GM18867 (cell line): ENCODE measurements at regions not wholly inside any gene's neighbourhood (a gene's known extent, or its start where the extent isn't known, plus 50 kb on each side); places are given as distances from the start of the nearest gene placed in this dataset.
"Not testable (repeated sequence)": the region's sequence is repeated elsewhere in the genome, so short reads cannot be mapped to it uniquely, and the experiment has no call there.

Experiments
- ATAC-seq: cut with Tn5 transposase; IDR thresholded peaks from one replicate; pipeline ENCODE4 v1.9.1; 2021; ENCODE audit warnings: mild to moderate bottlenecking, moderate library complexity; ENCODE audit not compliant: unreplicated experiment

DNA sequence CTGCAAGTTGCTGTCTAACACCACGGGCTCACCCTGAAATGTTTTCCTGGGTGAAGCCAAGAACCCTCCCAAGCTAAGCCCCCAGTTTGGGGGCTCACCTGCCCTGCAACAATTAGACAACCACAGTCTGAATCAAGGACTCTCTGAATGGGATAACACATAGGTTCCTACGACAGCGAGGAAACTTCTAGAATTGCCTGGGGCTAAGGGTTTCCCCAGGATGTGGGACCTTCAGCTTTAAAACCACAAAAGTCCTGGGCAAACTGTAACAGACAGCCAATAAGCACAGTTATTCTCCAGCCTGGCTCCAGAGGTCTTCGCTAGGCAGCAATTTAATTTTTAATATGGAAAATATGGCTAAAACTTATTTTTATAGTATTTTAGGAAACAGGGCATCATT is 162.6 kb downstream of the PRKX start:
- no peak for ATAC-seq

- ATAC-seq, result no peak
Observed at GRCh38 chrX:3550160-3550751, 163.2 kb downstream of the PRKX start.

DNA sequence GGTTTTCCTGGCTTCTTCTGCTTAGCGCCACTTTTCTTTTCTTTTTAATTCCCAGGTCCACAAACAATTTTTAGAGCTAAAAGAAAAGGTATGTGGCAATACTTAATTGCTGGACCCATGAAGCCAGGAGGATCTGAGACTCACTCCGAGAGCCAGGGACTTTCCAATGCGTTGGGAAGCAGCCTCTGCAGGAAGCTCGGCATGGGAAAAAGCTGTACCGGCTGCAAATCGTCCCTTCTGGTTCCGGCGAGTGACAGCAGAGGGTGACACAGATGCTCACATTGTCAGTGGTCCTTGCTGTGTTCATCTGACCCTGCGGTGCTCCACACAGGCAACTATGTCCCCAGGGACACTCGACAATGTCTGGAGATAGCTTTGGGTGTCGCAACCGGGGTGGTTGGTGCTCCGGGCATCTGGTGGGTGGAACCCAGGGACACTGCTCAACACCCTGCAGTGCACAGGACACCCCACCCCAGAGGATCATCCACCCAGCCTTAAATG is 164.0 kb downstream of the PRKX start:
- no peak for ATAC-seq

GRCh38 chrX:3548765-3549391 is 164.6 kb downstream of the PRKX start:
- no peak for ATAC-seq

DNA sequence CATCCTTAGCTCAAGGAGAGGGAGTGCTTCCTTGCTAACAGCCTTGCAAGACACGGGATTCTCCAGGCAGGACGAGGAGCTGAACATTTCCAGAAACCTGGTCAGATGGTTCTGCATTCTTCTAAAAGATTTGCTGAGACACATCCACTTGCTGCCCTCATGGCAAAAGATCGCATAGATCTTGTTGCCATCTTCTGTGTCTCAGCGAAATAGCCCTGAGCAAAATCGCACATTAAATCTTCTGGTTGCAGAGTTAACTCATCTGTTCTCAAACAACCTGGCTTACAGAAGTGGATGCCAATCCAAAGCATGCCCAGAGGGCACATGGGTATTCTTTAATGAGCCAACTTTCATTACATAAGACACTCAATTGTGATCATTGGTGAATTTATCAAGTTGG is 167.5 kb downstream of the PRKX start:
- no peak for ATAC-seq

DNA sequence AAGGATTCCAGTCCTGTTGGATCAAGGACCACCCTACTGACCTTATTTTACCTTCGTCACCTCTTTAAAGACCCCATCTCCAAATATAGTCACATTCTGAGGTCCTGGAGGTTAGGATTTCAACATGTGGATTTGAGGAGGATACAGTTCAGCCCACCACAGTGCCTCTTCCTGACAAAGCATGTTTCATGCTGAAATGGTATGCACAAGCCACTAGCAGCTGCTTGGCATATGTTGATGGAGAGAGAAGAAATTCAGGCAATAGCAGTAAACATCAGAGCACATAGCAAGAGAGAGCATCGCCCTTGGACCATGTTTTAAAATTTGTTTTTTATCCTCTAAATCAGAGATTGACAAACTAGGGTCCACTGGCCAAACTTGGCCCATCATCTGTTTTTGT is 172.1 kb downstream of the PRKX start:
- ATAC-seq, result no peak

GRCh38 chrX:3540105-3540504 is 173.3 kb downstream of the PRKX start:
- no peak for ATAC-seq

DNA sequence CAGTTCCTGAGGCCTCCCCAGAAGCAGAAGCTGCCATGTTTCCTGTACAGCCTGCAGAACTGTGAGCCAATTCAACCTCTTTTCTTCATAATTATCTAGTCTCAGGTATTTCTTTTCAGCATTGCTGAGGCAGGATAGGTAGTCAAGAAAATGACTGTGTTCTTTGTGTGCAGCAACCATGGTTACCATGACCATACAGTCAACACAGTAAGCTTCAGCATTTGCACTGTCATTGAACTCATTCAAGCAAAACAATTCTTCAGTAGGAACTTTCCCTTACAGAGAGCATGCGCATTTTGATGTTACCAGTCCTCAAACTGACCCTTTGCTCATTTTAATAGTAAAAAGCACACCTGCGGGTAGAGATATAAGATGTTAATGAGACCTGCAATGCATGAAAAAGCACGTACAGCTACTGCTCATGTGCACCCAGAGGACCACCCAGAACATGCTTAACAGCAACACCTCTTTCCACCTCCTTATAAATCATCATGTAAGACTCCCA is 180.8 kb downstream of the PRKX start:
- ATAC-seq, result no peak

GRCh38 chrX:3531435-3531834 is 182.0 kb downstream of the PRKX start:
- ATAC-seq, result not testable (repeated sequence)

DNA sequence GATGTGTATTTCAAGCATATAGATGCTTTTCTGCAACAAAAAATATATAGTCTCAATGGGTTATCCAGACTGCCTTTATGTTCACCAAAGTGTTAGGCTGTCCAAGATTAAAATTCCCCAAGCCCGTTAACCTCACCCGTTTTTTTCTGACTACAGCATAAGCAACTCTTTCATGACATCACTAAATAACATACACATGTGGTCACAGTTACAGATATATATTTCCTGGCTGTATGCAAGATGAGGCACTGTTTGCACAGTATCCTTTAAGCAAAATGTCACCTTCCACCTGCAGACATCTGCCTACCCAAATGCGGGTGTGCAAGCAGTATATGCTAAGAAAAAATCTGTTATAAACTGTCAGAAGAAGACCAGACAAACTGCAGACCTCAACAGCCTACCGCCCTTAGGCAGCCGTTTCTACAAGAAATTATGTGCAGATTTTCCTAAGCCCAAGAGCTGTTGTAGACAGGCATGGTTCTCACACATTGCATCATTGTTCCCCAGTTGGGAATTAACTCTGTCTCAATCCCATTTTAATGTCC is 183.1 kb upstream of the MXRA5 start:
- no peak for ATAC-seq

DNA sequence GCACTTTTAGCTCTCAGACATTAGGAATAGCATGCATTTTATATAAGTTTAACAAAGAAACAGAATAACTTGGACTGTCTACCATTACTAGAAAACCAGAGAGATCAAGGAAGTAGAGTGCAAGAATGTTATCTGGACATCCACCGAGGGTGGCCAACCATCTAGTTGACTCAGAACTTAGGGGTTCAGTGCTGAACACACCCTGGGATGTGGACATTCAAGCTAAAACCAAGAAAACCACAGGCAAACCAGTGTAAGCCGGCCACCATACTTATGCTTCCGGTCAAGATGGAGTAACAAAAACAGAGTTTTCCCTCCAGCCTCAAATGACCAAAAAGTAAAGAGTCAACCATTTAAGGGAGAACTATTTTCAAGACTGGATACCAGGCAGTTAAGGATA is 181.4 kb upstream of the MXRA5 start:
- no peak for ATAC-seq

GRCh38 chrX:3527166-3527565 is 180.7 kb upstream of the MXRA5 start:
- no peak for ATAC-seq

DNA sequence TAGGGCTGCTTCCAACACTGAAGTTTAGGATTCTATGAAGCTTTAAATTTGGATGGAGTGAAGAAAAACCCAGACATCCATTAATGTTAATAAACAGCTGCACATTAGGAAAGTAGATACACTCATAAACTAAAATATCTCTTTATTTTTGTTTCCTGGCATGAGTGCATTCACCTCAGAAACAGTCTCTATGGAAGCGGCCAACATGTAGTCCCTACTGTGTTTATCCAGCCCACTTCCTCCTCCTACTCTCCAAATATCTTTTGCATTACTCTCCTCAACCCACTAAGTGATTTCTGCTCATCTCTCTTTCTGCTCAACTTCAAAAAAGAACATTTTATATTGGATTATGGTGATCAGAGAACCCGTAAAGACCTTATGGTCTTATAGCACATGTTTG is 180.3 kb upstream of the MXRA5 start:
- ATAC-seq, result no peak

- no peak for ATAC-seq
Observed at GRCh38 chrX:3526071-3526470, 179.6 kb upstream of the MXRA5 start.

DNA sequence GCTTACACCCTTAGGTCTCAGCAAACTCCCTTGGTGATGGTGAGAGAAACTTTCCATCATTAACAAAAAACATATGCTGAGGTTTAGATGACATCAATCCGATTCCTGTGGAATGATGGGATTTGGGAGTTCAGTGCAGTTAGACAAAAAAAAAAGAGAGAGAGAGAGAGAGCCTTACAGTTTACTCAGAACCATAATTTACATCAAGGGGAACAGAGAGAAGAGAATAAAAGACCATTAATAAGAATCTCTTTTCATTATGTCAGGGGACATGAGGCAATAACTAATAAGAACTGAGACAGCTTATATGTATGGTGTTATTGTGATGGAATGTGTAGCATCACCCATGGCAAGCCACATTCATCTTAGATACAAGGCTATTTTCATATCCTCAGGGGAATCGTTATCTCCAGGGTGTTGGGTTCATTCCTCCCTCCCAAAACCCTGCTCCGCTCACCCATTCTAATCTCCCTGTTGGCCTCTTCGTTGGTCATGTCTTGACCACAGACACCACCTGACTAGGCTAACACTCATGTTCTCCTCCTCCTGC is 175.7 kb upstream of the MXRA5 start:
- ATAC-seq, result no peak

GRCh38 chrX:3521396-3521795 is 174.9 kb upstream of the MXRA5 start:
- ATAC-seq, result no peak

GRCh38 chrX:3520982-3521381 is 174.5 kb upstream of the MXRA5 start:
- ATAC-seq, result no peak

DNA sequence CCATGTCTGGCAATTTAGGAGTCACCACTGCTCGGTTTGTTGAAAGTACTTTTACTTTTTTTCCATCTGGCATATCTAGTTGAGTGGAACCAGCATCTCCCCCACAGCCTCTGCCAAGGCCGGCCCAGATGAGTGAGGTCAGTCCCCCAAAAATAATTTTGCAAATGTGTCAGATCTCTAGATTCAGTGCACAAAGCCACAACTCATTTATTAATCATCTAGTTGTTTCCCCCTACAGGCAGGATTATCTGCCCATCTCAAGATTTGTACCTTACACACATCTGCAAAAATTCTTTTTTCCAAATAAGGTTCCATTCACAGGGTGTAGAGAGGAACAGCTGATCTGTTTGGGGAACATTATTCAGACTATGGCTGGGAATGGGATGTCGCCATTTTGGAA is 174.0 kb upstream of the MXRA5 start:
- ATAC-seq, result no peak

- ATAC-seq, result not testable (repeated sequence)
Observed at GRCh38 chrX:3519384-3519783, 172.9 kb upstream of the MXRA5 start.

GRCh38 chrX:3518870-3519269 is 172.4 kb upstream of the MXRA5 start:
- no peak for ATAC-seq

GRCh38 chrX:3516051-3516541 is 169.6 kb upstream of the MXRA5 start:
- ATAC-seq, result no peak

DNA sequence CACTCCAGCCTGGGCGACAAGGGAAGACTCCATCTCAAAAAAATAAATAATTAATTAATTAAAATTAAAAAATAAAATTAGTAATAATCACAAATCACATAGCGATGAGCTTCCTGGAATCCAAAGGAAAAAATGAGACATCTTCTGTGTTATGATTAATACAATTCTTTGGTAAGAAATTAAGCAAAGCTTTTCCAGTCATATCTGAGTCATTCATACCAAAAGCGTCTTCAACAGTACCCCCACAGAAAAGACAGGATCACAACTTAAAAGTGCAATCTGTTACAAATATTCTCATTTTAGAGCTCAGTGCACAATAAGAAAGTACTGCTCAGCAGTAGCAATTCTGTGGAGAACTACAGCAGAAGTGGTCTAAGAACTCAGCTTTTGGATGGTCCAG is 168.5 kb upstream of the MXRA5 start:
- no peak for ATAC-seq
